Thyroid gland (tissue), 4 donors: ENCODE measurements at regions not wholly inside any gene's neighbourhood (a gene's known extent, or its start where the extent isn't known, plus 50 kb on each side); places are given as distances from the start of the nearest gene placed in this dataset.

Experiments
- POLR2A ChIP-seq, 2 donors: fragments of 450-650 bp; IDR thresholded peaks; one replicate each; pipeline ENCODE4 v1.6.1; 2017; ENCODE audit warnings: antibody characterized with exemption in 2 of 2, mild to moderate bottlenecking in 2 of 2, moderate library complexity in 1 of 2
- TF ChIP-seq, protein P1 (sequence below), 6 experiments: fragments of 200-600 bp in 3 of 6; fragments of 450-650 bp in 3 of 6; sonication (generic) in 3 of 6; IDR thresholded peaks; one replicate each; pipeline ENCODE4 v1.5.1; 2016 to 2019; ENCODE audit warnings: antibody characterized with exemption in 6 of 6, mild to moderate bottlenecking in 2 of 6, inconsistent platforms in 1 of 6, moderate library complexity in 1 of 6

DNA sequence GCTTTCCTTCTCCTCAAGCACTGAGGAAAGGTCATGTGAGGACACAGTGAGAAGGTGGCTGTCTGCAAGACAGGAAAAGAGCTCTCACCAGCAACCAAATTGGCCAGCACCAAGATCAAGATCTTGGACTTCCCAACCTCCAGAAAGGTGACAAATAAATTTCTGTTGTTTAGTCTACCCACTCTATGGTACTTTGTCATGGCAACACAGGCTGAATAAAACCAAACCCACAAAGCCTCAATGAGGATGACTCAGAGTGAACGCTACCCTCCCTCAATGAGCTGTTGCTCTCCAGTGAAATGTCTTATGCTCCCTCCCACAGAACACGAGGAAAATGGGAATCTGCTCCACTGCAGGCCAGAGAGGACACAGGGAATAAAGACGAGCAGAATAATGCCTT is 244.1 kb downstream of the RAB28 start:
- no peak for TF ChIP-seq POLR2A (IDR thresholded peaks at IDR 0.05)
- TF ChIP-seq, protein P1, sequence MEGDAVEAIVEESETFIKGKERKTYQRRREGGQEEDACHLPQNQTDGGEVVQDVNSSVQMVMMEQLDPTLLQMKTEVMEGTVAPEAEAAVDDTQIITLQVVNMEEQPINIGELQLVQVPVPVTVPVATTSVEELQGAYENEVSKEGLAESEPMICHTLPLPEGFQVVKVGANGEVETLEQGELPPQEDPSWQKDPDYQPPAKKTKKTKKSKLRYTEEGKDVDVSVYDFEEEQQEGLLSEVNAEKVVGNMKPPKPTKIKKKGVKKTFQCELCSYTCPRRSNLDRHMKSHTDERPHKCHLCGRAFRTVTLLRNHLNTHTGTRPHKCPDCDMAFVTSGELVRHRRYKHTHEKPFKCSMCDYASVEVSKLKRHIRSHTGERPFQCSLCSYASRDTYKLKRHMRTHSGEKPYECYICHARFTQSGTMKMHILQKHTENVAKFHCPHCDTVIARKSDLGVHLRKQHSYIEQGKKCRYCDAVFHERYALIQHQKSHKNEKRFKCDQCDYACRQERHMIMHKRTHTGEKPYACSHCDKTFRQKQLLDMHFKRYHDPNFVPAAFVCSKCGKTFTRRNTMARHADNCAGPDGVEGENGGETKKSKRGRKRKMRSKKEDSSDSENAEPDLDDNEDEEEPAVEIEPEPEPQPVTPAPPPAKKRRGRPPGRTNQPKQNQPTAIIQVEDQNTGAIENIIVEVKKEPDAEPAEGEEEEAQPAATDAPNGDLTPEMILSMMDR (IDR thresholded peaks at IDR 0.05) = no peak
